K562 (cell line): ENCODE measurements at regions not wholly inside any gene's neighbourhood (a gene's known extent, or its start where the extent isn't known, plus 50 kb on each side); places are given as distances from the start of the nearest gene placed in this dataset.
A peak's percentile ranks its signal among the peaks of the same experiment; 100 is the strongest.

ENCODE experiments used
- ATAC-seq: fragments of 200-7000 bp; cut with Tn5 transposase; 3 replicates; pipeline ENCODE4 v1.9.1; 2020; ENCODE audit warnings: moderate library complexity
- BruUV-seq: library from RNA; stranded (reverse); fragments of 400-500 nt; replicated peaks from 2 replicates; lab custom pipeline; 2021; lab: Mats Ljungman, UMichigan
- CTCF ChIA-PET: fragments of 300-600 bp; formaldehyde crosslinking; extraction: SDS; loops from one replicate; lab custom pipeline; 2021; ENCODE audit warnings: low intra/inter-chr PET ratio; lab: Yijun Ruan, JAX
- POLR2A ChIA-PET: fragments of 300-600, 350-650 bp; sonication (Branson Sonifier 250); formaldehyde crosslinking; extraction: SDS; loops from one replicate; lab custom pipeline; 2021; ENCODE audit warnings: antibody characterized with exemption, inconsistent platforms; lab: Yijun Ruan, JAX
- DNase-seq, 4 experiments: peaks; one replicate each; pipeline versions ENCODE4 v3.0.0 to v3.0.0-alpha.2; 2011 to 2018; ENCODE audit warnings: low spot score in 3 of 4, mixed read lengths in 3 of 4; ENCODE audit errors: extremely low read depth in 1 of 4
- FAIRE-seq: peaks from 2 replicates; lab custom pipeline; 2011; peaks lifted over from hg19 to GRCh38; lab: Jason Lieb, UNC
- H2AFZ ChIP-seq: 2 replicates; pipeline ENCODE4 v1.6.0; 2011; ENCODE audit warnings: low read depth, low read length, control low read depth, inconsistent platforms
- H3K27ac ChIP-seq: fragments of 200-600 bp; 3 replicates; pipeline ENCODE4 v1.8.0; 2011; ENCODE audit warnings: low read depth, mild to moderate bottlenecking, control low read depth, inconsistent platforms, low read length, moderate library complexity, mixed read lengths; ENCODE audit errors: extremely low read depth
- H3K27me3 ChIP-seq, 2 experiments: fragments of 300-600 bp in 1 of 2; 2 replicates in 1 of 2; 3 replicates in 1 of 2; pipeline versions ENCODE4 v1.6.0 to v1.8.0; 2011; ENCODE audit warnings: inconsistent platforms in 2 of 2, low read length in 2 of 2, mild to moderate bottlenecking in 1 of 2, mixed read lengths in 1 of 2, moderate library complexity in 1 of 2; ENCODE audit not compliant: control insufficient read depth in 2 of 2, insufficient read depth in 2 of 2
- H3K36me3 ChIP-seq: fragments of 300-600 bp; 3 replicates; pipeline ENCODE4 v1.8.0; 2011; ENCODE audit warnings: mild to moderate bottlenecking, low read length, inconsistent platforms; ENCODE audit not compliant: control insufficient read depth, insufficient read depth
- H3K4me1 ChIP-seq, 2 experiments: fragments of 200-600 bp in 1 of 2; replicated peaks in 1 of 2; 2 replicates in 1 of 2; 3 replicates in 1 of 2; pipeline versions ENCODE4 v1.5.1 to v1.8.0; 2011; ENCODE audit warnings: inconsistent platforms in 2 of 2, low read length in 2 of 2, mild to moderate bottlenecking in 1 of 2, mixed read lengths in 1 of 2, moderate library complexity in 1 of 2; ENCODE audit not compliant: control insufficient read depth in 2 of 2, insufficient read depth in 2 of 2
- H3K4me2 ChIP-seq: 2 replicates; pipeline ENCODE4 v1.6.1; 2011; ENCODE audit warnings: low read length, control low read depth, inconsistent platforms, mixed read lengths; ENCODE audit not compliant: insufficient read depth
- H3K4me3 ChIP-seq: fragments of 200-600 bp; sonication (generic), shearing (Covaris generic); 2 replicates; pipeline ENCODE4 v1.5.1; 2016; ENCODE audit warnings: control low read depth, inconsistent platforms
- H3K79me2 ChIP-seq: fragments of 200-600 bp; 3 replicates; pipeline ENCODE4 v1.8.0; 2011; ENCODE audit warnings: low read length, inconsistent platforms; ENCODE audit not compliant: control insufficient read depth, insufficient read depth
- H3K9ac ChIP-seq, 2 experiments: 2 replicates each; pipeline versions ENCODE4 v1.6.0 to v1.6.1; 2011; ENCODE audit warnings: low read depth in 2 of 2, low read length in 2 of 2, control low read depth in 1 of 2, inconsistent platforms in 1 of 2, mild to moderate bottlenecking in 1 of 2, mixed read lengths in 1 of 2; ENCODE audit not compliant: insufficient read depth in 1 of 2
- H3K9me1 ChIP-seq: one replicate; pipeline ENCODE4 v1.6.0; 2011; ENCODE audit warnings: inconsistent platforms, mild to moderate bottlenecking, low read length, moderate library complexity; ENCODE audit not compliant: control insufficient read depth, insufficient read depth
- H3K9me3 ChIP-seq: replicated peaks from 2 replicates; pipeline ENCODE4 v1.5.1; 2011; ENCODE audit warnings: low read depth, low read length, inconsistent platforms; ENCODE audit not compliant: control insufficient read depth, insufficient read depth
- H4K20me1 ChIP-seq: replicated peaks from 2 replicates; pipeline ENCODE4 v1.6.1; 2011; ENCODE audit warnings: low read length, inconsistent platforms, mixed read lengths; ENCODE audit not compliant: control insufficient read depth, insufficient read depth
- MEIS2 ChIP-seq: fragments of 450-650 bp; IDR thresholded peaks from 2 replicates; pipeline ENCODE4 v1.6.1; 2014; ENCODE audit warnings: mild to moderate bottlenecking; ENCODE audit not compliant: partially characterized antibody
- NFYB ChIP-seq: IDR thresholded peaks from 2 replicates; pipeline ENCODE4 v1.6.1; 2011; ENCODE audit warnings: mild to moderate bottlenecking, moderate library complexity; ENCODE audit not compliant: insufficient read length; ENCODE audit errors: extremely low read depth
- RAD51 ChIP-seq: fragments of 450-650 bp; IDR thresholded peaks from 2 replicates; pipeline ENCODE4 v1.7.1; 2016; ENCODE audit warnings: low read depth, mild to moderate bottlenecking, borderline replicate concordance
- USF1 ChIP-seq: sonication (generic); formaldehyde crosslinking; IDR thresholded peaks from 2 replicates; pipeline ENCODE4 v1.9.0; 2022; ENCODE audit warnings: mild to moderate bottlenecking, missing genetic modification reagents
- USF2 ChIP-seq: sonication (generic); formaldehyde crosslinking; IDR thresholded peaks from 2 replicates; pipeline ENCODE4 v1.5.0; 2020; ENCODE audit warnings: missing genetic modification reagents
- WGBS: fragments of 100-300 bp; shearing (Covaris generic); methylation state at CpG from one replicate; pipeline ENCODE4 v1.1.6; 2016; ENCODE audit warnings: low coverage, mixed read lengths; ENCODE audit not compliant: insufficient coverage; ENCODE audit errors: missing lambda C conversion rate; 5-methylcytosine and 5-hydroxymethylcytosine counted together
- in situ Hi-C: fragments of 300-500 bp; cut with MboI; formaldehyde crosslinking; loops from 4 replicates; pipeline ENCODE4 v1.15.0; 2018; ENCODE audit warnings: inconsistent platforms, mixed read lengths
- intact Hi-C: fragments of 100-400 bp; cut with micrococcal nuclease; formaldehyde crosslinking; loops from 2 replicates; pipeline ENCODE4 v1.14.2; 2022

- no peak for FAIRE-seq
- Histone ChIP-seq H3K27ac (no peak overlapping the region), H4K20me1 (no peaks in the 10 kb centered on the region), H3K4me2 (no peak overlapping the region), H3K79me2 (no peaks in the 10 kb centered on the region)
- POLR2A ChIA-PET, result interaction anchor here (1.7 kb wide), 1 partner anchor 12 kb away, joined by 5 read pairs; no protein-coding TSS in a partner anchor
- in situ Hi-C loops (no loop called here), intact Hi-C loops (no loop called here)
- BruUV-seq, result no TSS peak
- DNase-seq, result no peak
- CTCF ChIA-PET, result no interaction called here
- TF ChIP-seq USF1, result 0 out of 2 replicates have a peak, but pooled peaks have one; percentile 35
- peak; percentile 56; the same call in 1 of the 2 replicates for TF ChIP-seq USF2 (CRISPR knock-in tag)
- peak; percentile 72 for TF ChIP-seq NFYB
- 0 out of 2 replicates have a peak, but pooled peaks have one; percentile 21 for TF ChIP-seq RAD51
- TF ChIP-seq MEIS2, result no peak
- TF ChIP-seq, all 486 proteins: peak for 4
- Histone ChIP-seq H2AFZ (no peak overlapping the region), H3K4me1 (no peaks in the 10 kb centered on the region), H3K9ac (no peak overlapping the region), H3K27me3 (0 out of 5 replicates have a peak, but pooled peaks cover 0 to 6% of the 10 kb centered on the region in 2 experiments), H3K4me3 (no peak overlapping the region), H3K9me1 (no peaks in the 10 kb centered on the region), H3K9me3 (no peaks in the 10 kb centered on the region), H3K36me3 (no peaks in the 10 kb centered on the region)
- no peak for ATAC-seq
- 0% methylated on average over 2 of the region's 2 CpGs for WGBS
Observed at GRCh38 chr10:125362950-125363349, 202.6 kb upstream of the CTBP2 start.
